ENCODE measurements at regions not wholly inside any gene's neighbourhood (a gene's known extent, or its start where the extent isn't known, plus 50 kb on each side); places are given as distances from the start of the nearest gene placed in this dataset.

DNA sequence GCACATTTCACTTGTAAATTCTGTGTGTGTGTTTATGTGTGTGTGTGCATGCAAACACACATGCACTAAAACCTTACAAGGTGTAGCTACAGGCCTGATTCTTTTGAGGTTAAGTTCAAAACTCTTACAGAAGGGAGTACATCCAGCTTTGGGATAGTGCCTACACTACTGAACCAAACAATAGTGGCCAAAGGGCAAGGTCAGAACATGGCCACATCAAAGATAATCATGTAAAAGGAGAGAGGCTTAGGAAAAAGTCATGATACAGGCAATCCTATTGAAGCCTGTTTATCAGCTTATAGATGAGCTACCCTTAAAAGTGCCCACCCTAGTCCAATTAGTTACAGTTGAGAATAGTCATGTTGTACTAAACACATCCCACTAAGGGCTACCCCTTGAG is 139.6 kb downstream of the IDS start:
- TF ChIP-seq, protein P1, sequence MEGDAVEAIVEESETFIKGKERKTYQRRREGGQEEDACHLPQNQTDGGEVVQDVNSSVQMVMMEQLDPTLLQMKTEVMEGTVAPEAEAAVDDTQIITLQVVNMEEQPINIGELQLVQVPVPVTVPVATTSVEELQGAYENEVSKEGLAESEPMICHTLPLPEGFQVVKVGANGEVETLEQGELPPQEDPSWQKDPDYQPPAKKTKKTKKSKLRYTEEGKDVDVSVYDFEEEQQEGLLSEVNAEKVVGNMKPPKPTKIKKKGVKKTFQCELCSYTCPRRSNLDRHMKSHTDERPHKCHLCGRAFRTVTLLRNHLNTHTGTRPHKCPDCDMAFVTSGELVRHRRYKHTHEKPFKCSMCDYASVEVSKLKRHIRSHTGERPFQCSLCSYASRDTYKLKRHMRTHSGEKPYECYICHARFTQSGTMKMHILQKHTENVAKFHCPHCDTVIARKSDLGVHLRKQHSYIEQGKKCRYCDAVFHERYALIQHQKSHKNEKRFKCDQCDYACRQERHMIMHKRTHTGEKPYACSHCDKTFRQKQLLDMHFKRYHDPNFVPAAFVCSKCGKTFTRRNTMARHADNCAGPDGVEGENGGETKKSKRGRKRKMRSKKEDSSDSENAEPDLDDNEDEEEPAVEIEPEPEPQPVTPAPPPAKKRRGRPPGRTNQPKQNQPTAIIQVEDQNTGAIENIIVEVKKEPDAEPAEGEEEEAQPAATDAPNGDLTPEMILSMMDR (IDR thresholded peaks at IDR 0.05; ENCODE audit: insufficient read depth, low read depth, low read length) = no peak
- no peak for TF ChIP-seq EZH2 (IDR thresholded peaks at IDR 0.05; ENCODE audit: insufficient read depth, low read length)

Data from astrocyte (in vitro differentiated cells and primary cell).